Effector memory CD8-positive, alpha-beta T cell (primary cell): ENCODE measurements at regions not wholly inside any gene's neighbourhood (a gene's known extent, or its start where the extent isn't known, plus 50 kb on each side); places are given as distances from the start of the nearest gene placed in this dataset.
"Not testable (repeated sequence)": the region's sequence is repeated elsewhere in the genome, so short reads cannot be mapped to it uniquely, and the experiment has no call there.

ENCODE experiments used
- ATAC-seq: fragments of 150-1000 bp; cut with Tn5 transposase; replicated peaks from 2 replicates; pipeline ENCODE4 v1.10.0; 2021; ENCODE audit warnings: mild to moderate bottlenecking, moderate library complexity
- DNase-seq, 3 experiments: peaks; one replicate each; pipeline ENCODE4 v3.0.0; 2021
- H3K27ac Mint-ChIP-seq, 2 donors: one replicate each; pipeline ENCODE4 v1.8.0; 2022; ENCODE audit warnings: mild to moderate bottlenecking in 2 of 2, mixed read lengths in 2 of 2, moderate library complexity in 2 of 2
- H3K27me3 Mint-ChIP-seq, 2 donors: one replicate each; pipeline ENCODE4 v1.8.0; 2022; ENCODE audit warnings: mixed read lengths in 2 of 2
- H3K36me3 Mint-ChIP-seq: one replicate; pipeline ENCODE4 v1.8.0; 2022; ENCODE audit warnings: mild to moderate bottlenecking, moderate library complexity, mixed read lengths; ENCODE audit not compliant: insufficient read depth
- H3K4me1 Mint-ChIP-seq, 2 donors: one replicate each; pipeline ENCODE4 v1.8.0; 2022; ENCODE audit warnings: low read depth in 2 of 2, mixed read lengths in 2 of 2
- H3K4me3 Mint-ChIP-seq, 2 donors: one replicate each; pipeline ENCODE4 v1.8.0; 2022; ENCODE audit warnings: mild to moderate bottlenecking in 2 of 2, mixed read lengths in 2 of 2, moderate library complexity in 2 of 2
- H3K9me3 Mint-ChIP-seq, 2 donors: one replicate each; pipeline ENCODE4 v1.8.0; 2022; ENCODE audit warnings: mixed read lengths in 2 of 2

DNA sequence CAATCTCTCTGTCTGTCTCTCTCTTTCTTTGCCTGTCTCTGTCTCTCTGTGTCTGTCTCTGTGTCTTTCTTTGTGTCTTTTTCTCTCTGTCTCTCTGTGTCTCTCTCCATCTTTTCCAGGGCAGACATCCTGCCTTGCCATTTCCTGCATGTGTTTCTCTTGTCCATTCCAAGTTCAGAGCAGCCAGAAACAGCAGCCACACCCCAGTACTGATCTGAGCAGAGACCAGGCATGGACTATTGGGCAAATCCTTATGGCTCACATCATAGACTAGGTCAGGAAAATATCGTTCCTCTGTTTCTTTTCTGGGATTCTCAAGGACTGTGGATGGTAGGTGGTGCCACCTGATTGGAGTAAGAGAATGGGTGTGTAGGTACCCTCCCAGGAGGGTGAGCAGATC lies 95.8 kb downstream of the RAMP3 start:
- Mint-ChIP-seq H3K36me3 (peaks cover 3% of the 10 kb centered on the region), H3K27me3 (peaks cover 7 to 43% of the 10 kb centered on the region in 2 donors), H3K27ac (no peak overlapping the region), H3K4me1 (no peaks in the 10 kb centered on the region), H3K4me3 (no peak overlapping the region), H3K9me3 (no peaks in the 10 kb centered on the region)
- DNase-seq = no peak
- ATAC-seq = no peak

DNA sequence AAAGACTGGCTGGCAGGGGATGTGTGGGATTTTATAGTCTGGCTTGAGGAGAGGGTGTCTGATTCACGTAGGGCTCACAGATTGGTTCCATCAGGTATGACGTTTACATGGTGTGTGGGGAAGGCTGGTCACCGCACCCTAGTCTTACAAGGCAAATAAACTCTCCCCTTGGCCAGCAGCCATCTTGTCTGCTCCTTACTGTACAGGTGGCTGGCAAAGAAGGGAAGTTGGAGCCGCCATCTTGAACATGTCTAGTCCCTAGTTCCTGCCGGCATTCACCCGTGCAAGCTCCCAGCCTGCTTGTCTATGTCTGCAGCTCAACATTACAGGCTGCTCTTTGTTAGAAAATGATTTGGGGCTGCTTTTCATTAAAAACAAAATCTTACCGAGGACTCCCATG lies 97.6 kb downstream of the RAMP3 start:
- Mint-ChIP-seq H3K9me3 (no peaks in the 10 kb centered on the region), H3K27ac (no peak overlapping the region), H3K27me3 (peaks cover 25 to 50% of the 10 kb centered on the region in 2 donors), H3K4me1 (no peaks in the 10 kb centered on the region), H3K36me3 (peaks cover 3% of the 10 kb centered on the region), H3K4me3 (no peak overlapping the region)
- no peak for DNase-seq
- no peak for ATAC-seq

DNA sequence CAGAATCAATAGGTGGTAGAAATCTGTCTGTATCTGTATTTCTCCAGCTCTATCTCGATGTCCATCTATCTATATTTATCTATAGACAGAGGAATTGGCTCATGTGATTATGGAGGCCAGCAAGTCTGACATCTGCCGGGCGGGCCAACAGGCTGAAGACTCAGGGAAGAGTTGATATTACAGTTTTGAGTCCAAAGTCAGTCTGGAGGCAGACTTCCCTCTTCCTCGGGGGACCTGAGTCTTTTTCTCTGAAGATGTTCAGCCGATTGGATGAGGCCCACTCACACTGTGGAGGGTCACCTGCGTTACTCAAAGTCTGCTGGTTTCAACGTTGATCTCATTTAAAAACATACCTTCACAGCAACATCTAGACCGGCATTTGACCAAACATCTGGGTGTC lies 98.7 kb downstream of the RAMP3 start:
- no peak overlapping the region for H3K27ac Mint-ChIP-seq
- no peak overlapping the region for H3K4me3 Mint-ChIP-seq
- H3K9me3 Mint-ChIP-seq = no peaks in the 10 kb centered on the region
- peaks cover 35 to 50% of the 10 kb centered on the region in 2 donors for H3K27me3 Mint-ChIP-seq
- H3K36me3 Mint-ChIP-seq = peaks cover under 1% of the 10 kb centered on the region
- H3K4me1 Mint-ChIP-seq = no peaks in the 10 kb centered on the region
- no peak for ATAC-seq
- DNase-seq = no peak

GRCh38 chr7:45256775-45257174 lies 99.2 kb downstream of the RAMP3 start:
- ATAC-seq (no peak), DNase-seq (no peak)
- H3K36me3 Mint-ChIP-seq = no peaks in the 10 kb centered on the region

DNA sequence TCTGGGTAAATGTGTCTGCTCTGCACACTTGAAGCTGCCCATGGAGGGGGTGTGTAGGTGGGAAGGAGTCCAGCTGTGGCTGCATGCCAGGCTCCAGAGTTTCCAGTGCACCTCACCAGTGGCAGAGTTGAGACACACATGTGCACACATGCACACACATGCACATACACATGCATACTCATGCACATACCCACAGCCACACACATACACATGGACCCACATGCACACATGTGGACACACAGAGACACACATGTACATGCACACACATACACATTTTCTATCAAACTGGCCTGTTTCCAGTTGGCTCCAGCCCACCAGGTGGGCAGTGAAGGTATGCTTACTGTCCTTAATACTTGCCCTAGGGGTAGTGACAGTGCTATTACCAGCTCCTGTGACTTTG lies 99.7 kb downstream of the RAMP3 start:
- no peak for DNase-seq
- no peak overlapping the region for H3K4me3 Mint-ChIP-seq
- H3K27me3 Mint-ChIP-seq = peaks cover 41 to 50% of the 10 kb centered on the region in 2 donors
- H3K9me3 Mint-ChIP-seq = no peaks in the 10 kb centered on the region
- no peak for ATAC-seq
- H3K27ac Mint-ChIP-seq = no peak overlapping the region
- H3K36me3 Mint-ChIP-seq = no peaks in the 10 kb centered on the region
- H3K4me1 Mint-ChIP-seq = no peaks in the 10 kb centered on the region

More at GRCh38 chr7:45256775-45257174, 99.2 kb downstream of the RAMP3 start:
- H3K9me3 Mint-ChIP-seq = no peaks in the 10 kb centered on the region
- H3K27me3 Mint-ChIP-seq = peaks cover 40 to 50% of the 10 kb centered on the region in 2 donors
- H3K4me1 Mint-ChIP-seq = no peaks in the 10 kb centered on the region
- H3K4me3 Mint-ChIP-seq = no peak overlapping the region
- no peak overlapping the region for H3K27ac Mint-ChIP-seq

DNA sequence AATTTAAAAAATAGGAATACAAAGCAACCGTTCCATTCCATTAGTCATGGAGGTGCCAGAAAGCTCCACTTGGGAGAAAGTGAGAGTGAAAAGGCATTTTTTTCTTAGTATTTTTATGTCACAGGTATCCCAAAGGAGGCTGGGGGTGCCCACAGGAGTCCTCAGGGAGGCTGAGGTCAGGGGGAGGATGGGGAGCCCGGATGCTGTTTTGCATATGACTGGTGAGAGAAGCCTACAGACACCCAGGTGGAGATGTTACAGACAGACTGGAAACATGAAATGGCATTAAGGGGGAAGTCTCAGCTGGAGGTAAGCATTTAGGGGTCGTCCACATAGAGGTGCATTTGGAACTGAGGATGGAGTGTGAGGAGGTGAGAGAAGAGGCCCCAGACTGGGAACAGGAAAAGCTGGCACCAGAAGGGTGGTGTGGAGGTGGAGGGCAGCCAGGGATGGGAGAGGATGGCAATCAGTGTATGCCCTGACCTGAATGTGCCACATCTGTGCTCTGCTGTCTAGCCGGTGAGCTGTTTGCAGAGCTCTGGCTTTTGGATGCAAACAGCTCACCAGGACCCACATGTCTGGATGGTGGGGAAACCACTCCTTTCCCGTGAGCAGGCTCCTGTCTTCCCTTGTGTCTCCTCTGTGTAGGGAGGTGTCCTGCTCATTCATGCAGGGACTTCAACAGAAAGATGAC lies 101.1 kb downstream of the RAMP3 start:
- Mint-ChIP-seq H3K36me3 (no peaks in the 10 kb centered on the region), H3K4me1 (no peaks in the 10 kb centered on the region), H3K9me3 (peaks cover 0 to 3% of the 10 kb centered on the region in 2 donors), H3K27ac (no peak overlapping the region), H3K4me3 (no peak overlapping the region), H3K27me3 (peaks cover 37 to 41% of the 10 kb centered on the region in 2 donors)
- DNase-seq (no peak), ATAC-seq (no peak)

GRCh38 chr7:45259227-45259596 lies 101.6 kb downstream of the RAMP3 start:
- peaks cover 0 to 3% of the 10 kb centered on the region in 2 donors for H3K9me3 Mint-ChIP-seq
- ATAC-seq (no peak), DNase-seq (no peak)
- no peaks in the 10 kb centered on the region for H3K4me1 Mint-ChIP-seq
- H3K36me3 Mint-ChIP-seq = no peaks in the 10 kb centered on the region
- H3K27ac Mint-ChIP-seq = no peak overlapping the region
- peaks cover 34 to 44% of the 10 kb centered on the region in 2 donors for H3K27me3 Mint-ChIP-seq
- no peak overlapping the region for H3K4me3 Mint-ChIP-seq

DNA sequence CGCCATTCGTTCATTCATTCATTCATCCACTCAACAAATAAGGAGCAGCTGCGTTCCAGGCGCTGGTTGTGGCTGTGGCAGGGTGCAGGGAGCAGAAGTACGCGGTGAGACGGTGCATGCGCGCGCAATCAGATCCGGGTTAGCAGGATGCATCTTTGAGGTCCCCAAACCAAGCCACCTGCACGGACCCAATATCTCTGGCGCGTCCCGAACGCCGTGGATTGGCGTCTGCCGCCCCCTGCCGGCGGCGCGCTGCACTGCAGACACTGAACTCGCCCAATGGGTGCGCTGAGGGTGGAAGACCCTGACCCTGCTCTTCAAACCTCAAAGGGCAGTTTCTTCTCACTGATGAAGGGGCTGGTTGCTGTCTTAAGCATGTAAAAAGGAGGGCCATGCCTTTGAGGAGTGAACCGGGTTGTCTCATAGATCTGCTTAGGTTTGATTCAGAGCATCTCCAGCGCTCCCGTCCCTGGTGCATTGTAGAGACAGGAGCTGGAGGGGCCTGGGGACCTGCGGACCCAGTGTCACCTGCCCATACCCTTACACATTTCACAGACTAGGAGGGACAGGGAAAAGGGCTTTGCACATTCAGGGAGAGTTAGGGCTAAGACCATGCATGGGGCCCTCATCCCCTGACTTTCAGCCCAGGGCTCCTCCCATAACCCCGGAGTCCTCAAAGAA lies 102.5 kb downstream of the RAMP3 start:
- Mint-ChIP-seq H3K4me1 (no peaks in the 10 kb centered on the region), H3K27ac (no peak overlapping the region), H3K27me3 (peaks cover 31 to 49% of the 10 kb centered on the region in 2 donors), H3K4me3 (no peak overlapping the region), H3K36me3 (no peaks in the 10 kb centered on the region), H3K9me3 (peaks cover 0 to 3% of the 10 kb centered on the region in 2 donors)
- peak; percentile 58 for ATAC-seq
- peak; percentile 55 to 62 (median 61) for DNase-seq

GRCh38 chr7:45267262-45267661 lies 109.7 kb downstream of the RAMP3 start:
- DNase-seq (no peak), ATAC-seq (no peak)
- Mint-ChIP-seq H3K4me3 (no peak overlapping the region), H3K27ac (no peak overlapping the region), H3K27me3 (peaks cover 43 to 46% of the 10 kb centered on the region in 2 donors), H3K36me3 (no peaks in the 10 kb centered on the region), H3K4me1 (no peaks in the 10 kb centered on the region), H3K9me3 (peaks cover 0 to 3% of the 10 kb centered on the region in 2 donors)

- Mint-ChIP-seq H3K4me3 (no peak overlapping the region), H3K4me1 (no peaks in the 10 kb centered on the region), H3K27ac (no peak overlapping the region), H3K36me3 (no peaks in the 10 kb centered on the region), H3K27me3 (peaks cover 43 to 46% of the 10 kb centered on the region in 2 donors), H3K9me3 (peaks cover 0 to 2% of the 10 kb centered on the region in 2 donors)
- DNase-seq (no peak), ATAC-seq (no peak)
Measured at GRCh38 chr7:45268013-45268412, 110.4 kb downstream of the RAMP3 start.

GRCh38 chr7:45269192-45269591 lies 111.6 kb downstream of the RAMP3 start:
- ATAC-seq (no peak), DNase-seq (no peak)
- no peaks in the 10 kb centered on the region for H3K36me3 Mint-ChIP-seq
- no peaks in the 10 kb centered on the region for H3K4me1 Mint-ChIP-seq
- H3K4me3 Mint-ChIP-seq = no peak overlapping the region
- no peaks in the 10 kb centered on the region for H3K9me3 Mint-ChIP-seq
- H3K27me3 Mint-ChIP-seq = peaks cover 41 to 44% of the 10 kb centered on the region in 2 donors
- H3K27ac Mint-ChIP-seq = no peak overlapping the region

- H3K27me3 Mint-ChIP-seq = peaks cover 40 to 56% of the 10 kb centered on the region in 2 donors
Measured at GRCh38 chr7:45278763-45279398, 121.3 kb downstream of the RAMP3 start.

DNA sequence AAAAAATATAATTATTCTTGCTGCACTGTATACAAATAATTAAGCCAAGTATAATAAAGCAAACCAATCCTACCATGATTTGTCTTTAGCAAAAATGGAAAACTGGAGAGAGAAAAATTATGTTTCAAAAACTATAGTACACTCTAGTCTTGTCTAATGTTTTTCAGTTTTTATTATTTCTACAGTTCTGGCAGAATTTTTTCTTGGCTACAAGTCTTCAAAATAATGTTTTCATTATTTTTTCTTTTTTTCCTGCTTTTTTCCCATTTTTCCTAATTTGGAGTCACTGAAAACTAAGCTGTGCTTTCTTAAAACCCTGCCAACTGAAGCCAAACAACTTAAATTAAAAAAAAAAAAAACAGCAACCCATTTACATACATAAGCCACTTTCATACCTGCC lies 132.0 kb downstream of the RAMP3 start:
- not testable (repeated sequence) for H3K36me3 Mint-ChIP-seq, H3K4me3 Mint-ChIP-seq, DNase-seq, H3K27ac Mint-ChIP-seq, H3K9me3 Mint-ChIP-seq, ATAC-seq, H3K4me1 Mint-ChIP-seq
- peaks cover 50 to 58% of the 10 kb centered on the region in 2 donors for H3K27me3 Mint-ChIP-seq

More at GRCh38 chr7:45278763-45279398, 121.3 kb downstream of the RAMP3 start:
- DNase-seq = no peak
- ATAC-seq = no peak
- Mint-ChIP-seq H3K27ac (no peak overlapping the region), H3K4me3 (no peak overlapping the region), H3K36me3 (no peaks in the 10 kb centered on the region), H3K9me3 (no peaks in the 10 kb centered on the region), H3K4me1 (no peaks in the 10 kb centered on the region)

GRCh38 chr7:45290880-45291279 lies 133.3 kb downstream of the RAMP3 start:
- ATAC-seq (no peak), DNase-seq (no peak)
- Mint-ChIP-seq H3K27ac (no peak overlapping the region), H3K4me3 (no peak overlapping the region), H3K9me3 (no peaks in the 10 kb centered on the region), H3K4me1 (peaks cover 0 to 2% of the 10 kb centered on the region in 2 donors), H3K36me3 (no peaks in the 10 kb centered on the region), H3K27me3 (peaks cover 50 to 64% of the 10 kb centered on the region in 2 donors)
